A549 (cell line): ENCODE measurements at regions not wholly inside any gene's neighbourhood (a gene's known extent, or its start where the extent isn't known, plus 50 kb on each side); places are given as distances from the start of the nearest gene placed in this dataset.

Experiments used
- ATAC-seq, 2 experiments: fragments of 200-7000 bp in 1 of 2; fragments of >200 bp in 1 of 2; cut with Nextera tagmentation in 1 of 2; cut with Tn5 transposase in 1 of 2; 3 replicates each; pipeline versions ENCODE4 v1.8.0 to v1.9.1; 2018 to 2020; ENCODE audit warnings: mild to moderate bottlenecking in 1 of 2, moderate library complexity in 1 of 2
- CTCF ChIA-PET: fragments of 300-600 bp; sonication (Branson Sonifier 250); formaldehyde crosslinking; extraction: SDS; loops from one replicate; lab custom pipeline; 2021; ENCODE audit warnings: antibody characterized with exemption, inconsistent platforms; lab: Yijun Ruan, JAX
- POLR2A ChIA-PET: fragments of 350-600 bp; formaldehyde crosslinking; extraction: SDS; loops from one replicate; lab custom pipeline; 2021; ENCODE audit warnings: antibody characterized with exemption, inconsistent platforms; lab: Yijun Ruan, JAX
- DNase-seq, 2 experiments: peaks; one replicate each; pipeline versions ENCODE4 v3.0.0 to v3.0.0-alpha.2; 2011 to 2016; ENCODE audit warnings: low read depth in 1 of 2, low spot score in 1 of 2
- FAIRE-seq: peaks from 2 replicates; lab custom pipeline; 2011; peaks lifted over from hg19 to GRCh38; lab: Jason Lieb, UNC
- H3K27ac ChIP-seq, 2 experiments: fragments of >200 bp; sonication (Bioruptor Twin); formaldehyde crosslinking; 3 replicates each; pipeline ENCODE4 v1.5.1; 2016 to 2017
- H3K4me1 ChIP-seq: fragments of >200 bp; sonication (Bioruptor Twin); formaldehyde crosslinking; 3 replicates; pipeline ENCODE4 v1.6.1; 2016
- H3K4me2 ChIP-seq: fragments of >200 bp; sonication (Bioruptor Twin); formaldehyde crosslinking; 3 replicates; pipeline ENCODE4 v1.6.1; 2016
- H3K4me3 ChIP-seq: fragments of >200 bp; sonication (Bioruptor Twin); formaldehyde crosslinking; 3 replicates; pipeline ENCODE4 v1.5.1; 2016
- H3K9me3 ChIP-seq: fragments of >200 bp; sonication (Bioruptor Twin); formaldehyde crosslinking; 3 replicates; pipeline ENCODE4 v1.6.1; 2016
- CHD4 ChIP-seq: fragments of 200-600 bp; sonication (generic); IDR thresholded peaks from 2 replicates; pipeline ENCODE4 v1.6.1; 2016; ENCODE audit warnings: antibody characterized with exemption, mild to moderate bottlenecking, borderline replicate concordance
- EP300 ChIP-seq, 2 experiments: fragments of >200 bp; sonication (Bioruptor Twin); formaldehyde crosslinking; IDR thresholded peaks; 2 replicates in 1 of 2; 3 replicates in 1 of 2; pipeline ENCODE4 v1.6.1; 2016 to 2017
- ESRRA ChIP-seq: fragments of 150-350 bp; IDR thresholded peaks from 2 replicates; pipeline ENCODE4 v1.6.1; 2014; ENCODE audit warnings: mild to moderate bottlenecking, low read length, borderline replicate concordance
- FOSB ChIP-seq: fragments of 250-450 bp; sonication (Bioruptor Pico); IDR thresholded peaks from 2 replicates; pipeline ENCODE4 v1.5.0; 2020; ENCODE audit warnings: mild to moderate bottlenecking, moderate library complexity
- FOXS1 ChIP-seq: fragments of 250-450 bp; sonication (Bioruptor Pico); IDR thresholded peaks from 2 replicates; pipeline ENCODE4 v1.5.0; 2020; ENCODE audit warnings: mild to moderate bottlenecking, moderate library complexity
- HDAC2 ChIP-seq: fragments of 200-600 bp; sonication (generic); IDR thresholded peaks from 2 replicates; pipeline ENCODE4 v1.6.1; 2016
- HOXB5 ChIP-seq: fragments of 250-450 bp; sonication (Bioruptor Pico); IDR thresholded peaks from 2 replicates; pipeline ENCODE4 v1.5.0; 2020; ENCODE audit warnings: mild to moderate bottlenecking, moderate library complexity
- JUNB ChIP-seq: fragments of >200 bp; sonication (Bioruptor Twin); formaldehyde crosslinking; IDR thresholded peaks from 2 replicates; pipeline ENCODE4 v1.6.1; 2016
- KDM1A ChIP-seq: fragments of 200-600 bp; sonication (generic); IDR thresholded peaks from 2 replicates; pipeline ENCODE4 v1.6.1; 2016; ENCODE audit warnings: low read depth, mild to moderate bottlenecking
- KDM5A ChIP-seq: fragments of 200-600 bp; sonication (generic); IDR thresholded peaks from 2 replicates; pipeline ENCODE4 v1.6.1; 2016; ENCODE audit warnings: antibody characterized with exemption, mild to moderate bottlenecking
- MAFK ChIP-seq: fragments of 450-650 bp; IDR thresholded peaks from 2 replicates; pipeline ENCODE4 v1.6.1; 2014; ENCODE audit not compliant: partially characterized antibody
- NPAS2 ChIP-seq: fragments of 250-450 bp; sonication (Bioruptor Pico); IDR thresholded peaks from 2 replicates; pipeline ENCODE4 v1.8.0; 2022; ENCODE audit warnings: mild to moderate bottlenecking, moderate library complexity, borderline replicate concordance
- RAD21 ChIP-seq, 2 experiments: fragments of >200 bp in 1 of 2; sonication (Bioruptor Twin) in 1 of 2; formaldehyde crosslinking in 1 of 2; IDR thresholded peaks in 1 of 2; conservative IDR thresholded peaks in 1 of 2; 2 replicates in 1 of 2; 3 replicates in 1 of 2; pipeline ENCODE4 v1.6.1; 2012 to 2018; ENCODE audit warnings: inconsistent platforms in 1 of 2
- TFCP2L1 ChIP-seq: fragments of 250-450 bp; sonication (Bioruptor Pico); IDR thresholded peaks from 2 replicates; pipeline ENCODE4 v1.5.0; 2021; ENCODE audit warnings: mild to moderate bottlenecking
- TP53 ChIP-seq: fragments of 250-450 bp; sonication (Bioruptor Pico); IDR thresholded peaks from 2 replicates; pipeline ENCODE4 v1.5.0; 2021; ENCODE audit warnings: mild to moderate bottlenecking, moderate library complexity
- ZC3H11A ChIP-seq: fragments of 450-650 bp; IDR thresholded peaks from 2 replicates; pipeline ENCODE4 v1.6.1; 2014; ENCODE audit warnings: antibody characterized with exemption, mild to moderate bottlenecking
- ZFP36 ChIP-seq: fragments of 450-650 bp; IDR thresholded peaks from 2 replicates; pipeline ENCODE4 v1.6.1; 2014; ENCODE audit warnings: borderline replicate concordance; ENCODE audit not compliant: partially characterized antibody
- ZNF302 ChIP-seq: fragments of 250-450 bp; sonication (Bioruptor Pico); IDR thresholded peaks from 2 replicates; pipeline ENCODE4 v1.9.0; 2021; ENCODE audit warnings: inconsistent platforms, mild to moderate bottlenecking, moderate library complexity
- WGBS: methylation state at CpG from one replicate; pipeline ENCODE4 v1.1.6; 2017; ENCODE audit errors: missing lambda C conversion rate; 5-methylcytosine and 5-hydroxymethylcytosine counted together
- TF ChIP-seq, protein P1 (sequence below): fragments of >200 bp; sonication (Bioruptor Twin); formaldehyde crosslinking; IDR thresholded peaks from 3 replicates; pipeline ENCODE4 v1.6.1; 2016
- TF ChIP-seq, protein P2 (sequence below): IDR thresholded peaks from 2 replicates; pipeline ENCODE4 v1.6.1; 2012; ENCODE audit warnings: low read depth, borderline replicate concordance
- TF ChIP-seq, protein P3 (sequence below): fragments of 250-450 bp; sonication (Bioruptor Pico); IDR thresholded peaks from 2 replicates; pipeline ENCODE4 v1.5.0; 2021; ENCODE audit warnings: mild to moderate bottlenecking, moderate library complexity, borderline replicate concordance
- TF ChIP-seq, protein P4 (sequence below): fragments of 200-600 bp; sonication (generic); IDR thresholded peaks from 2 replicates; pipeline ENCODE4 v1.6.1; 2016; ENCODE audit warnings: antibody characterized with exemption, mild to moderate bottlenecking, moderate library complexity
- TF ChIP-seq, protein P5 (sequence below): IDR thresholded peaks from 2 replicates; pipeline ENCODE4 v1.6.1; 2012

DNA sequence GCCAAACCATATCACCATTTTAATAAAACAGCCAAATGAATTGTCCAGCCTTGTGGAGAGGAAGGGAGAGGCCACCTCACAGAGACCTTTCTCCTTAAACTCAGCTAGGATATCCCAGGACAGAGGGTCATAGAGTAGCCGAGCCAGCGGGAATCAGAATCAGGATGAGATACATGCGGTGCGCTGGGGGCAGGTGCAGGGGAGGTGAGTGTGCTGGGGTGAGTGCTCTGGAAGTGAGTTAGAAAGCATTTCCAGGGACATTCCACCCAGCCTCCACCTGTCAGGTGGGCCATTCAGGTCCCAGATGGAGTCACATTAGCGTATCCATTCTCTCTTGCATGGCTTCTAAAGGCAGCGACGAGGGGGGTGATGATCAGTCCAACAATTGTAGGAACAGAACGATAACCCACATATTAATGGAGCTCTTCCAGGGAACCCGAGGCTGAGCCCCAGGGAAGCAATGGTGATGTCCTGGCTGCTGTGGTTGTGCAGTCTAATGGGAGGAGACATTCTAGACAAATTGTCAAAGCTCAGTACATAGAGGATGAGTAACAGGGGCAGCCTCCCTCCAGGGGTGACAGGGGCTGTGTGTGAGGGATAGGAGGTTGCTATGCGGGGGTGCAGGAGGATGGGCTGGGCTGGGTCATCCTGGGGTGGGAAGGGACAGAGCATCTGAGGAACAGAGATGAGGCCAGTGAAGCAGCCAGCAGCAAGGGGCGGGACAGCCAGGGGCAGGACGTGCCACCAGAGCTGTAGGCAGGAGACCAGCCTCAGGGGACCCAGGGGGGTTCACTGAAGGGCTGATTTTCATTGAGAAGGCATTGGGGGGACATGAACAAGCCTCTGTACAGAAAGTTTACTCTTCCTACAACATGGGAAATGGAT, 88.7 kb upstream of the FRMD1 start:
- ChIA-PET CTCF (interaction anchor here (1.2 kb wide), 1 partner anchor 188 kb away, joined by 3 read pairs; no protein-coding TSS in a partner anchor), POLR2A (no interaction called here)
- Histone ChIP-seq H3K9me3 (no peaks in the 10 kb centered on the region), H3K4me2 (no peak overlapping the region), H3K4me3 (no peak overlapping the region), H3K27ac (no peak overlapping the region), H3K4me1 (no peaks in the 10 kb centered on the region)
- FAIRE-seq = no peak
- TF ChIP-seq MAFK = no peak
- TF ChIP-seq NPAS2 (CRISPR knock-in tag) = no peak
- no peak for TF ChIP-seq ESRRA
- no peak for TF ChIP-seq CHD4
- no peak for TF ChIP-seq KDM5A
- no peak for TF ChIP-seq JUNB
- TF ChIP-seq KDM1A = no peak
- no peak for TF ChIP-seq TP53 (CRISPR knock-in tag)
- TF ChIP-seq, protein P1, sequence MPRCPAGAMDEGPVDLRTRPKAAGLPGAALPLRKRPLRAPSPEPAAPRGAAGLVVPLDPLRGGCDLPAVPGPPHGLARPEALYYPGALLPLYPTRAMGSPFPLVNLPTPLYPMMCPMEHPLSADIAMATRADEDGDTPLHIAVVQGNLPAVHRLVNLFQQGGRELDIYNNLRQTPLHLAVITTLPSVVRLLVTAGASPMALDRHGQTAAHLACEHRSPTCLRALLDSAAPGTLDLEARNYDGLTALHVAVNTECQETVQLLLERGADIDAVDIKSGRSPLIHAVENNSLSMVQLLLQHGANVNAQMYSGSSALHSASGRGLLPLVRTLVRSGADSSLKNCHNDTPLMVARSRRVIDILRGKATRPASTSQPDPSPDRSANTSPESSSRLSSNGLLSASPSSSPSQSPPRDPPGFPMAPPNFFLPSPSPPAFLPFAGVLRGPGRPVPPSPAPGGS = no peak
- 83% methylated on average over 10 of the region's 12 CpGs for WGBS
- no peak for ATAC-seq
- no peak for DNase-seq

DNA sequence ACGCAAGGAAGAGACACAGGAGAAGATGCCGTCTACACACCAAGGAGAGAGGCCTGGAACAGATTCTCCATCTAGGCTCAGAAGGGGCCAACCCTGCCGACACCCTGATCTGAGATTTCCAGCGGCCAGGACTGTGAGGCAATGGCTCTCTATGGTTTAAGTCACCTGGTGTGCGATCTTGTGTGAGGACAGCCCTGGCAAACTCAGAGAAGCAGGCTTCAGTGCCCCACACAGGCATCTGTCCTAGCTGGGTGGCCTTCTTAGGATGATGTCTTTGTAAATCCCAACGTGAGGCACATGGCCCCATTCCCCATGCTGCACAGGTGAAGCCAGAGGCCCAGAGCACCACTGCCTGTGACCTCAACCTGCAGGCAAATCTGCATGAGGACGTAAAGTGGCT, 87.6 kb upstream of the FRMD1 start:
- no peaks in the 10 kb centered on the region for H3K4me1 ChIP-seq
- DNase-seq = no peak
- no peaks in the 10 kb centered on the region for H3K9me3 ChIP-seq
- H3K27ac ChIP-seq = no peak overlapping the region
- H3K4me2 ChIP-seq = no peak overlapping the region
- WGBS = 90% methylated on average over 5 of the region's 7 CpGs
- ChIA-PET CTCF (no interaction called here), POLR2A (no interaction called here)
- ATAC-seq = no peak
- H3K4me3 ChIP-seq = no peak overlapping the region
- FAIRE-seq = no peak
- TF ChIP-seq, protein P2, sequence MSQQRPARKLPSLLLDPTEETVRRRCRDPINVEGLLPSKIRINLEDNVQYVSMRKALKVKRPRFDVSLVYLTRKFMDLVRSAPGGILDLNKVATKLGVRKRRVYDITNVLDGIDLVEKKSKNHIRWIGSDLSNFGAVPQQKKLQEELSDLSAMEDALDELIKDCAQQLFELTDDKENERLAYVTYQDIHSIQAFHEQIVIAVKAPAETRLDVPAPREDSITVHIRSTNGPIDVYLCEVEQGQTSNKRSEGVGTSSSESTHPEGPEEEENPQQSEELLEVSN = no peak
- TF ChIP-seq CHD4 (no peak), FOSB (no peak), ZFP36 (no peak), ZNF302 (no peak), KDM5A (no peak), HDAC2 (no peak), JUNB (no peak), RAD21 (conservative IDR thresholded peaks at IDR 0.05 in 1 of 2, IDR thresholded peaks at IDR 0.05 in 1 of 2) (no peak), TP53 (CRISPR knock-in tag) (no peak)
- TF ChIP-seq, protein P3, sequence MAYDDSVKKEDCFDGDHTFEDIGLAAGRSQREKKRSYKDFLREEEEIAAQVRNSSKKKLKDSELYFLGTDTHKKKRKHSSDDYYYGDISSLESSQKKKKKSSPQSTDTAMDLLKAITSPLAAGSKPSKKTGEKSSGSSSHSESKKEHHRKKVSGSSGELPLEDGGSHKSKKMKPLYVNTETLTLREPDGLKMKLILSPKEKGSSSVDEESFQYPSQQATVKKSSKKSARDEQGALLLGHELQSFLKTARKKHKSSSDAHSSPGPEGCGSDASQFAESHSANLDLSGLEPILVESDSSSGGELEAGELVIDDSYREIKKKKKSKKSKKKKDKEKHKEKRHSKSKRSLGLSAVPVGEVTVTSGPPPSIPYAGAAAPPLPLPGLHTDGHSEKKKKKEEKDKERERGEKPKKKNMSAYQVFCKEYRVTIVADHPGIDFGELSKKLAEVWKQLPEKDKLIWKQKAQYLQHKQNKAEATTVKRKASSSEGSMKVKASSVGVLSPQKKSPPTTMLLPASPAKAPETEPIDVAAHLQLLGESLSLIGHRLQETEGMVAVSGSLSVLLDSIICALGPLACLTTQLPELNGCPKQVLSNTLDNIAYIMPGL (CRISPR knock-in tag) = no peak

DNA sequence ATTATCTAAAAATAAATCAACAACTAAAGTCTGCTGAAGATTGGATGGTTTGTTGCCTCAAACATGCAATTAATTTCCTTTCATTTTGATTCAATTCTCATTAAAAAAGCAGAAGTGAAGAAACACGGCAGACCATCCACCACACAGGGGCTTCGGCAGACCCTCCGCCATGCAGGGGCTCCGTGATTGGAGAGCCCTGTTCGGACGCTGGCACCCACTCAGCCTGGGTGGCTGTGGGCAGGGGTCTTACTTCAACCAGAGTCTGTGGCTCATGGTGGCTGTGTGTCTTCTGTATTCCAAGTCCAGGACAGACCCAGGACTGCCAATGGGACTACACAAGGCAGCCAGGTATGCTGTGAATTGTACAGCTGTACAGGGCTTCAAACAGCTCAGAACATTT, 86.9 kb upstream of the FRMD1 start:
- TF ChIP-seq, protein P4, sequence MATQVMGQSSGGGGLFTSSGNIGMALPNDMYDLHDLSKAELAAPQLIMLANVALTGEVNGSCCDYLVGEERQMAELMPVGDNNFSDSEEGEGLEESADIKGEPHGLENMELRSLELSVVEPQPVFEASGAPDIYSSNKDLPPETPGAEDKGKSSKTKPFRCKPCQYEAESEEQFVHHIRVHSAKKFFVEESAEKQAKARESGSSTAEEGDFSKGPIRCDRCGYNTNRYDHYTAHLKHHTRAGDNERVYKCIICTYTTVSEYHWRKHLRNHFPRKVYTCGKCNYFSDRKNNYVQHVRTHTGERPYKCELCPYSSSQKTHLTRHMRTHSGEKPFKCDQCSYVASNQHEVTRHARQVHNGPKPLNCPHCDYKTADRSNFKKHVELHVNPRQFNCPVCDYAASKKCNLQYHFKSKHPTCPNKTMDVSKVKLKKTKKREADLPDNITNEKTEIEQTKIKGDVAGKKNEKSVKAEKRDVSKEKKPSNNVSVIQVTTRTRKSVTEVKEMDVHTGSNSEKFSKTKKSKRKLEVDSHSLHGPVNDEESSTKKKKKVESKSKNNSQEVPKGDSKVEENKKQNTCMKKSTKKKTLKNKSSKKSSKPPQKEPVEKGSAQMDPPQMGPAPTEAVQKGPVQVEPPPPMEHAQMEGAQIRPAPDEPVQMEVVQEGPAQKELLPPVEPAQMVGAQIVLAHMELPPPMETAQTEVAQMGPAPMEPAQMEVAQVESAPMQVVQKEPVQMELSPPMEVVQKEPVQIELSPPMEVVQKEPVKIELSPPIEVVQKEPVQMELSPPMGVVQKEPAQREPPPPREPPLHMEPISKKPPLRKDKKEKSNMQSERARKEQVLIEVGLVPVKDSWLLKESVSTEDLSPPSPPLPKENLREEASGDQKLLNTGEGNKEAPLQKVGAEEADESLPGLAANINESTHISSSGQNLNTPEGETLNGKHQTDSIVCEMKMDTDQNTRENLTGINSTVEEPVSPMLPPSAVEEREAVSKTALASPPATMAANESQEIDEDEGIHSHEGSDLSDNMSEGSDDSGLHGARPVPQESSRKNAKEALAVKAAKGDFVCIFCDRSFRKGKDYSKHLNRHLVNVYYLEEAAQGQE = no peak
- TF ChIP-seq JUNB = no peak
- TF ChIP-seq FOXS1 = no peak
- TF ChIP-seq, protein P5, sequence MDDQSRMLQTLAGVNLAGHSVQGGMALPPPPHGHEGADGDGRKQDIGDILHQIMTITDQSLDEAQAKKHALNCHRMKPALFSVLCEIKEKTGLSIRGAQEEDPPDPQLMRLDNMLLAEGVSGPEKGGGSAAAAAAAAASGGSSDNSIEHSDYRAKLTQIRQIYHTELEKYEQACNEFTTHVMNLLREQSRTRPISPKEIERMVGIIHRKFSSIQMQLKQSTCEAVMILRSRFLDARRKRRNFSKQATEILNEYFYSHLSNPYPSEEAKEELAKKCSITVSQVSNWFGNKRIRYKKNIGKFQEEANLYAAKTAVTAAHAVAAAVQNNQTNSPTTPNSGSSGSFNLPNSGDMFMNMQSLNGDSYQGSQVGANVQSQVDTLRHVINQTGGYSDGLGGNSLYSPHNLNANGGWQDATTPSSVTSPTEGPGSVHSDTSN = no peak
- no peak for TF ChIP-seq HOXB5 (CRISPR knock-in tag)
- no peak for TF ChIP-seq TFCP2L1 (CRISPR knock-in tag)
- no peak for TF ChIP-seq HDAC2
- no peak for TF ChIP-seq EP300 (IDR thresholded peaks at IDR 0.05)
- no peak for TF ChIP-seq ZC3H11A
- ATAC-seq (no peak), FAIRE-seq (no peak), DNase-seq (no peak)
- no peak overlapping the region for H3K4me3 ChIP-seq
- WGBS = 89% methylated on average over 6 of the region's 6 CpGs
- ChIA-PET CTCF (no interaction called here), POLR2A (no interaction called here)
- no peaks in the 10 kb centered on the region for H3K9me3 ChIP-seq
- H3K4me2 ChIP-seq = no peak overlapping the region
- no peak overlapping the region for H3K27ac ChIP-seq
- no peaks in the 10 kb centered on the region for H3K4me1 ChIP-seq
